Ovary (tissue), 7 donors: ENCODE measurements at regions not wholly inside any gene's neighbourhood (a gene's known extent, or its start where the extent isn't known, plus 50 kb on each side); places are given as distances from the start of the nearest gene placed in this dataset.

Experiments used
- DNase-seq, 5 donors: peaks; one replicate each; pipeline ENCODE4 v3.0.0-alpha.2; 2019 to 2020
- H3K27ac ChIP-seq, 2 donors: fragments of 200-600 bp; one replicate each; pipeline versions ENCODE4 v1.5.1 to v1.8.0; 2019 to 2022
- H3K27me3 ChIP-seq: fragments of 200-600 bp; one replicate; pipeline ENCODE4 v1.8.0; 2022
- H3K36me3 ChIP-seq: fragments of 200-600 bp; sonication (generic); one replicate; pipeline ENCODE4 v1.5.1; 2019
- H3K4me1 ChIP-seq: one replicate; pipeline ENCODE4 v1.8.1; 2013; ENCODE audit warnings: mild to moderate bottlenecking, moderate library complexity; ENCODE audit not compliant: insufficient read depth
- H3K4me3 ChIP-seq: fragments of 200-600 bp; sonication (generic); one replicate; pipeline ENCODE4 v1.5.1; 2017
- H3K9me3 ChIP-seq, 2 donors: fragments of 200-600 bp in 1 of 2; sonication (generic) in 1 of 2; one replicate each; pipeline versions ENCODE4 v1.5.1 to v1.8.1; 2013 to 2019; ENCODE audit warnings: mild to moderate bottlenecking in 1 of 2, moderate library complexity in 1 of 2
- EP300 ChIP-seq: sonication (generic); formaldehyde crosslinking; IDR thresholded peaks from one replicate; pipeline ENCODE4 v1.6.1; 2017; ENCODE audit warnings: antibody characterized with exemption
- POLR2A ChIP-seq: fragments of 450-650 bp; IDR thresholded peaks from one replicate; pipeline ENCODE4 v1.6.1; 2017; ENCODE audit warnings: antibody characterized with exemption, mild to moderate bottlenecking, moderate library complexity
- WGBS, 3 donors: extraction: QIAGEN DNeasy Blood & Tissue Kit in 1 of 3; methylation state at CpG; one replicate each; pipeline versions ENCODE4 v1.1.5 to v1.1.7; 2013 to 2017; 5-methylcytosine and 5-hydroxymethylcytosine counted together
- intact Hi-C, 4 donors: fragments of 100-400 bp; cut with DNase I; formaldehyde crosslinking; loops; one replicate each; pipeline versions ENCODE4 v1.11.0 to v1.15.1; 2022 to 2023
- TF ChIP-seq, protein P1 (sequence below), 3 donors: fragments of 450-650 bp in 2 of 3; fragments of 200-600 bp in 1 of 3; IDR thresholded peaks; one replicate each; pipeline versions ENCODE4 v1.5.1 to v1.8.0; 2016 to 2022; ENCODE audit warnings: antibody characterized with exemption in 3 of 3, mild to moderate bottlenecking in 1 of 3
- donor health status: DM: no; HTN: no; CAD: no; lungs with moderate emphysema.
- donor health status: DM: no; HTN: no; CAD: no.
- donor health status: Bipolar disorder and iron deficiency.
- donor health status: DM: no; HTN: no; CAD: no.
- donor health status: DM: yes; HTN: yes; CAD: no.

GRCh38 chr11:40010011-40010410 is 1449.4 kb downstream of the LRRC4C start:
- no peak for DNase-seq
- Histone ChIP-seq H3K36me3 (no peaks in the 10 kb centered on the region), H3K27me3 (no peaks in the 10 kb centered on the region), H3K9me3 (no peaks in the 10 kb centered on the region), H3K4me3 (no peak overlapping the region), H3K27ac (no peak overlapping the region), H3K4me1 (no peaks in the 10 kb centered on the region)
- WGBS, 3 donors, result 11 to 35% (median 14%) methylated on average over 3 of the region's 3 CpGs
- TF ChIP-seq EP300 (no peak), POLR2A (no peak)
- TF ChIP-seq, protein P1, sequence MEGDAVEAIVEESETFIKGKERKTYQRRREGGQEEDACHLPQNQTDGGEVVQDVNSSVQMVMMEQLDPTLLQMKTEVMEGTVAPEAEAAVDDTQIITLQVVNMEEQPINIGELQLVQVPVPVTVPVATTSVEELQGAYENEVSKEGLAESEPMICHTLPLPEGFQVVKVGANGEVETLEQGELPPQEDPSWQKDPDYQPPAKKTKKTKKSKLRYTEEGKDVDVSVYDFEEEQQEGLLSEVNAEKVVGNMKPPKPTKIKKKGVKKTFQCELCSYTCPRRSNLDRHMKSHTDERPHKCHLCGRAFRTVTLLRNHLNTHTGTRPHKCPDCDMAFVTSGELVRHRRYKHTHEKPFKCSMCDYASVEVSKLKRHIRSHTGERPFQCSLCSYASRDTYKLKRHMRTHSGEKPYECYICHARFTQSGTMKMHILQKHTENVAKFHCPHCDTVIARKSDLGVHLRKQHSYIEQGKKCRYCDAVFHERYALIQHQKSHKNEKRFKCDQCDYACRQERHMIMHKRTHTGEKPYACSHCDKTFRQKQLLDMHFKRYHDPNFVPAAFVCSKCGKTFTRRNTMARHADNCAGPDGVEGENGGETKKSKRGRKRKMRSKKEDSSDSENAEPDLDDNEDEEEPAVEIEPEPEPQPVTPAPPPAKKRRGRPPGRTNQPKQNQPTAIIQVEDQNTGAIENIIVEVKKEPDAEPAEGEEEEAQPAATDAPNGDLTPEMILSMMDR (IDR thresholded peaks at IDR 0.05), result no peak
- intact Hi-C loops, result no loop called here

- no peak overlapping the region for H3K27ac ChIP-seq
- H3K27me3 ChIP-seq, result no peaks in the 10 kb centered on the region
- DNase-seq, result no peak
- H3K9me3 ChIP-seq, result no peaks in the 10 kb centered on the region
- H3K36me3 ChIP-seq, result no peaks in the 10 kb centered on the region
- intact Hi-C loops, result no loop called here
- H3K4me1 ChIP-seq, result no peaks in the 10 kb centered on the region
- 77 to 86% (median 82%) methylated on average over 2 of the region's 2 CpGs for WGBS, 3 donors
- no peak for TF ChIP-seq POLR2A
- TF ChIP-seq, protein P1 (IDR thresholded peaks at IDR 0.05), result no peak
- no peak for TF ChIP-seq EP300
- no peak overlapping the region for H3K4me3 ChIP-seq
Measured at GRCh38 chr11:39992551-39992950, 1466.9 kb downstream of the LRRC4C start.

DNA sequence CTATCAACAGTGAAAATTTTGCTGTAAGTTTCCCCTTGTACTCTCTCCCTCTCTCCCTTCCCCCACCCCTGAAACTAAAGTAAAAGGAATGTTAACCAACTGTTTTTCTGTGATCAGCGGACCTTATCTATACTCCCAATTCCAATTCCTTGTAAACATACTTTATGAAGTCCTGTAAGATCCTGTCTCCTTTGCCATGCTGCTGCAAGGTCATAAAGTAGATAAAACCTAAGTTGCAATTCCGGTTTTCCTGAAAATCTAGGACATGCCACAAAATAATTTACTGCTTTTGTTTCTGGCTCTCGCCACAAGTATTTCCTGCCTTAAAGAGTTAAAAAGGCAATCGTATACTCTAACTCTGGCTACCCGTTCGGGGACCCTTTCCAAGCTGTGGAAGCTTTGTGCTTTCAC is 1469.0 kb downstream of the LRRC4C start:
- TF ChIP-seq POLR2A (no peak), EP300 (no peak)
- TF ChIP-seq, protein P1 (IDR thresholded peaks at IDR 0.05), result no peak
- WGBS, 3 donors, result 1 to 4% (median 1%) methylated on average over 6 of the region's 6 CpGs
- Histone ChIP-seq H3K27me3 (no peaks in the 10 kb centered on the region), H3K27ac (no peak overlapping the region), H3K4me1 (no peaks in the 10 kb centered on the region), H3K9me3 (no peaks in the 10 kb centered on the region), H3K36me3 (no peaks in the 10 kb centered on the region), H3K4me3 (no peak overlapping the region)
- DNase-seq, result no peak
- intact Hi-C loops, result no loop called here

DNA sequence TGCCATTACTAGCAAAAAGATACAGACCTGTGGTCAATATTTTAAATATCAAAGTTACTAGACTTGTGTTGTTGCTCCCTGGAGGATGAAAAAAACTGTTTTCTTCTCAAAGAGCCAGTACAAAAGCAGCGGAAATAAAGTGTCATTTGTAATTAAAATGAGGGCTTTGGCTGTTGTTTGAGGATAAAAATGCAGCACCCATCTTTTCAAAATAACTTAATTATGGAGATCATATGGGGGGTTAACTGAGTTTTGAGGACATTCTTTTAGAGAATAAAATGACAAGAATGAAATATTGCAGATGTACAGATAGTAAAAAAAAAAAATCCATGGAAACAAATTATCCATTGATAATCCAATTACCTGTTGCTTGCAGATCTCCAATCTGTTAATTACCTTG is 1484.4 kb downstream of the LRRC4C start:
- H3K4me3 ChIP-seq, result no peak overlapping the region
- intact Hi-C loops, result no loop called here
- WGBS, 3 donors, result 83 to 91% (median 89%) methylated on average over 1 of the region's 1 CpG
- H3K27ac ChIP-seq, result no peak overlapping the region
- TF ChIP-seq EP300 (no peak), POLR2A (no peak)
- TF ChIP-seq, protein P1 (IDR thresholded peaks at IDR 0.05), result no peak
- H3K27me3 ChIP-seq, result no peaks in the 10 kb centered on the region
- H3K9me3 ChIP-seq, result no peaks in the 10 kb centered on the region
- H3K36me3 ChIP-seq, result no peaks in the 10 kb centered on the region
- no peaks in the 10 kb centered on the region for H3K4me1 ChIP-seq
- DNase-seq, result no peak

GRCh38 chr11:39972461-39972860 is 1487.0 kb downstream of the LRRC4C start:
- Histone ChIP-seq H3K27ac (no peak overlapping the region), H3K9me3 (no peaks in the 10 kb centered on the region), H3K36me3 (no peaks in the 10 kb centered on the region), H3K4me1 (no peaks in the 10 kb centered on the region), H3K27me3 (no peaks in the 10 kb centered on the region), H3K4me3 (no peak overlapping the region)
- no peak for DNase-seq
- no peak for TF ChIP-seq POLR2A
- no peak for TF ChIP-seq EP300
- TF ChIP-seq, protein P1 (IDR thresholded peaks at IDR 0.05), result no peak
- WGBS, 3 donors, result 71 to 80% (median 74%) methylated on average over 5 of the region's 5 CpGs
- intact Hi-C loops, result no loop called here
